Endothelial cell (in vitro differentiated cells): ENCODE measurements at regions not wholly inside any gene's neighbourhood (a gene's known extent, or its start where the extent isn't known, plus 50 kb on each side); places are given as distances from the start of the nearest gene placed in this dataset.
A peak's percentile ranks its signal among the peaks of the same experiment; 100 is the strongest.

ENCODE experiments used
- DNase-seq: peaks from one replicate; pipeline ENCODE4 v3.0.0; 2021; ENCODE audit warnings: low spot score
- H3K27ac Mint-ChIP-seq: one replicate; pipeline ENCODE4 v1.8.0; 2021; ENCODE audit warnings: mixed read lengths, inconsistent platforms; ENCODE audit not compliant: unreplicated experiment
- H3K27me3 Mint-ChIP-seq: one replicate; pipeline ENCODE4 v1.8.0; 2021; ENCODE audit warnings: mild to moderate bottlenecking, moderate library complexity, mixed read lengths, inconsistent platforms; ENCODE audit not compliant: unreplicated experiment
- H3K36me3 Mint-ChIP-seq: one replicate; pipeline ENCODE4 v1.8.0; 2021; ENCODE audit warnings: mild to moderate bottlenecking, low read depth, mixed read lengths, inconsistent platforms; ENCODE audit not compliant: unreplicated experiment
- H3K4me1 Mint-ChIP-seq: one replicate; pipeline ENCODE4 v1.8.0; 2021; ENCODE audit warnings: mild to moderate bottlenecking, mixed read lengths, inconsistent platforms; ENCODE audit not compliant: unreplicated experiment
- H3K4me3 Mint-ChIP-seq: one replicate; pipeline ENCODE4 v1.8.0; 2021; ENCODE audit warnings: mild to moderate bottlenecking, mixed read lengths, inconsistent platforms; ENCODE audit not compliant: unreplicated experiment
- H3K9me3 Mint-ChIP-seq: one replicate; pipeline ENCODE4 v1.8.0; 2021; ENCODE audit warnings: mixed read lengths, inconsistent platforms; ENCODE audit not compliant: unreplicated experiment
- TF ChIP-seq, protein P1 (sequence below): fragments of 200-600 bp; sonication (generic); IDR thresholded peaks from one replicate; pipeline ENCODE4 v1.5.0; 2021; ENCODE audit warnings: antibody characterized with exemption; ENCODE audit not compliant: unreplicated experiment

GRCh38 chr18:22355598-22355997 is 62.1 kb downstream of the CTAGE1 start:
- no peaks in the 10 kb centered on the region for H3K9me3 Mint-ChIP-seq
- TF ChIP-seq, protein P1, sequence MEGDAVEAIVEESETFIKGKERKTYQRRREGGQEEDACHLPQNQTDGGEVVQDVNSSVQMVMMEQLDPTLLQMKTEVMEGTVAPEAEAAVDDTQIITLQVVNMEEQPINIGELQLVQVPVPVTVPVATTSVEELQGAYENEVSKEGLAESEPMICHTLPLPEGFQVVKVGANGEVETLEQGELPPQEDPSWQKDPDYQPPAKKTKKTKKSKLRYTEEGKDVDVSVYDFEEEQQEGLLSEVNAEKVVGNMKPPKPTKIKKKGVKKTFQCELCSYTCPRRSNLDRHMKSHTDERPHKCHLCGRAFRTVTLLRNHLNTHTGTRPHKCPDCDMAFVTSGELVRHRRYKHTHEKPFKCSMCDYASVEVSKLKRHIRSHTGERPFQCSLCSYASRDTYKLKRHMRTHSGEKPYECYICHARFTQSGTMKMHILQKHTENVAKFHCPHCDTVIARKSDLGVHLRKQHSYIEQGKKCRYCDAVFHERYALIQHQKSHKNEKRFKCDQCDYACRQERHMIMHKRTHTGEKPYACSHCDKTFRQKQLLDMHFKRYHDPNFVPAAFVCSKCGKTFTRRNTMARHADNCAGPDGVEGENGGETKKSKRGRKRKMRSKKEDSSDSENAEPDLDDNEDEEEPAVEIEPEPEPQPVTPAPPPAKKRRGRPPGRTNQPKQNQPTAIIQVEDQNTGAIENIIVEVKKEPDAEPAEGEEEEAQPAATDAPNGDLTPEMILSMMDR = no peak
- no peak overlapping the region for H3K27ac Mint-ChIP-seq

DNA sequence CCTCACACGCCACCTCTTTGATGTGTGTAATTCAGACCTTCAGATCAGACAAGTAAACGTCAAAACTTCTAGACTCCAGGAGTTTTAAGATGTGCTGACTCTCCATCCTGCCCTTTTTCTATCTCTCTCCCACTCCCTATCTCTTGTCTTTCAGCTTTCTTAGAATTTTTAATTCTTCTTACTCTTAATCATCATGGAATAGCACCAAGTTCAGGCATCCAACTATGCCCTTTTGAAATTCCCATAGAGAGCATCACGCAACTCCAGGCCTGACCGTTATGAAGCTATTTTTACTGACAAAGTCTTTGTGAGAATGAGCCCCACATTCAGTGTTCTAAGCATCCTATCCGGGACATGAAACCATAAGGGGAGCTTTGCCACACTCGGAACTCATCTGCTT is 62.6 kb downstream of the CTAGE1 start:
- TF ChIP-seq, protein P1 = no peak
- Mint-ChIP-seq H3K27ac (no peak overlapping the region), H3K27me3 (peaks cover 3% of the 10 kb centered on the region)

More at GRCh38 chr18:22355598-22355997, 62.1 kb downstream of the CTAGE1 start:
- no peak overlapping the region for H3K4me3 Mint-ChIP-seq
- H3K36me3 Mint-ChIP-seq = no peaks in the 10 kb centered on the region
- DNase-seq = no peak
- H3K27me3 Mint-ChIP-seq = peaks cover 3% of the 10 kb centered on the region
- peaks cover 10% of the 10 kb centered on the region for H3K4me1 Mint-ChIP-seq

GRCh38 chr18:22349966-22350365 is 67.7 kb downstream of the CTAGE1 start:
- H3K4me3 Mint-ChIP-seq = no peak overlapping the region
- peaks cover 17% of the 10 kb centered on the region for H3K27me3 Mint-ChIP-seq
- H3K27ac Mint-ChIP-seq = no peak overlapping the region
- peaks cover 42% of the 10 kb centered on the region for H3K4me1 Mint-ChIP-seq
- TF ChIP-seq, protein P1 = no peak
- DNase-seq = no peak
- no peaks in the 10 kb centered on the region for H3K9me3 Mint-ChIP-seq
- H3K36me3 Mint-ChIP-seq = no peaks in the 10 kb centered on the region

More for the DNA sequence above, 62.6 kb downstream of the CTAGE1 start:
- Mint-ChIP-seq H3K4me1 (peaks cover 10% of the 10 kb centered on the region), H3K36me3 (no peaks in the 10 kb centered on the region), H3K9me3 (no peaks in the 10 kb centered on the region), H3K4me3 (no peak overlapping the region)
- no peak for DNase-seq

- DNase-seq = no peak
- H3K36me3 Mint-ChIP-seq = no peaks in the 10 kb centered on the region
- peaks cover 17% of the 10 kb centered on the region for H3K27me3 Mint-ChIP-seq
- H3K4me3 Mint-ChIP-seq = peak overlapping the region; percentile 89
- H3K9me3 Mint-ChIP-seq = no peaks in the 10 kb centered on the region
- peaks cover 45% of the 10 kb centered on the region for H3K4me1 Mint-ChIP-seq
- TF ChIP-seq, protein P1 = no peak
- H3K27ac Mint-ChIP-seq = no peak overlapping the region
These were observed 68.3 kb downstream of the CTAGE1 start for GRCh38 chr18:22349317-22349898.

- TF ChIP-seq, protein P1 = no peak
- Mint-ChIP-seq H3K27me3 (peaks cover 17% of the 10 kb centered on the region), H3K9me3 (no peaks in the 10 kb centered on the region), H3K27ac (no peak overlapping the region), H3K4me3 (peak overlapping the region; percentile 89), H3K36me3 (no peaks in the 10 kb centered on the region), H3K4me1 (peaks cover 48% of the 10 kb centered on the region)
- peak; percentile 22 for DNase-seq
These were observed 69.0 kb downstream of the CTAGE1 start for GRCh38 chr18:22348521-22349316.
